ENCODE measurements at regions not wholly inside any gene's neighbourhood (a gene's known extent, or its start where the extent isn't known, plus 50 kb on each side); places are given as distances from the start of the nearest gene placed in this dataset.
"Not testable (repeated sequence)": the region's sequence is repeated elsewhere in the genome, so short reads cannot be mapped to it uniquely, and the experiment has no call there.

- H3K4me1 Mint-ChIP-seq (ENCODE audit: low read depth), result no peaks in the 10 kb centered on the region
- Histone ChIP-seq H3K27ac (ENCODE audit: low read depth in 1 of 2, low read length in 2 of 2) (no peak overlapping the region), H3K9me3 (ENCODE audit: control insufficient read depth in 1 of 2, insufficient read depth in 1 of 2, low read length in 2 of 2) (no peaks in the 10 kb centered on the region), H3K27me3 (ENCODE audit: control insufficient read depth in 1 of 2, insufficient read depth in 2 of 2, low read length in 2 of 2) (no peaks in the 10 kb centered on the region), H3K4me3 (ENCODE audit: low read length) (no peak overlapping the region), H3K4me1 (ENCODE audit: insufficient read depth, low read length) (no peaks in the 10 kb centered on the region), H3K36me3 (ENCODE audit: insufficient read depth, low read length) (no peaks in the 10 kb centered on the region)
- DNase-seq (no peak), ATAC-seq (ENCODE audit: poor library complexity) (no peak)
- no peaks in the 10 kb centered on the region for H3K27me3 Mint-ChIP-seq
- no peak overlapping the region for H3K4me3 Mint-ChIP-seq
- TF ChIP-seq, protein P1, sequence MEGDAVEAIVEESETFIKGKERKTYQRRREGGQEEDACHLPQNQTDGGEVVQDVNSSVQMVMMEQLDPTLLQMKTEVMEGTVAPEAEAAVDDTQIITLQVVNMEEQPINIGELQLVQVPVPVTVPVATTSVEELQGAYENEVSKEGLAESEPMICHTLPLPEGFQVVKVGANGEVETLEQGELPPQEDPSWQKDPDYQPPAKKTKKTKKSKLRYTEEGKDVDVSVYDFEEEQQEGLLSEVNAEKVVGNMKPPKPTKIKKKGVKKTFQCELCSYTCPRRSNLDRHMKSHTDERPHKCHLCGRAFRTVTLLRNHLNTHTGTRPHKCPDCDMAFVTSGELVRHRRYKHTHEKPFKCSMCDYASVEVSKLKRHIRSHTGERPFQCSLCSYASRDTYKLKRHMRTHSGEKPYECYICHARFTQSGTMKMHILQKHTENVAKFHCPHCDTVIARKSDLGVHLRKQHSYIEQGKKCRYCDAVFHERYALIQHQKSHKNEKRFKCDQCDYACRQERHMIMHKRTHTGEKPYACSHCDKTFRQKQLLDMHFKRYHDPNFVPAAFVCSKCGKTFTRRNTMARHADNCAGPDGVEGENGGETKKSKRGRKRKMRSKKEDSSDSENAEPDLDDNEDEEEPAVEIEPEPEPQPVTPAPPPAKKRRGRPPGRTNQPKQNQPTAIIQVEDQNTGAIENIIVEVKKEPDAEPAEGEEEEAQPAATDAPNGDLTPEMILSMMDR (IDR thresholded peaks at IDR 0.05), result no peak
- no peaks in the 10 kb centered on the region for H3K36me3 Mint-ChIP-seq (ENCODE audit: low read depth)
- no peaks in the 10 kb centered on the region for H3K9me3 Mint-ChIP-seq
- CTCF ChIA-PET, result no interaction called here
- no peak overlapping the region for H3K27ac Mint-ChIP-seq
- intact Hi-C loops (cut with DNase I, micrococcal nuclease), result no loop called here
- POLR2A ChIA-PET, result no interaction called here
These were observed 160.8 kb upstream of the STK26 start for GRCh38 chrX:131862321-131862720.

DNA sequence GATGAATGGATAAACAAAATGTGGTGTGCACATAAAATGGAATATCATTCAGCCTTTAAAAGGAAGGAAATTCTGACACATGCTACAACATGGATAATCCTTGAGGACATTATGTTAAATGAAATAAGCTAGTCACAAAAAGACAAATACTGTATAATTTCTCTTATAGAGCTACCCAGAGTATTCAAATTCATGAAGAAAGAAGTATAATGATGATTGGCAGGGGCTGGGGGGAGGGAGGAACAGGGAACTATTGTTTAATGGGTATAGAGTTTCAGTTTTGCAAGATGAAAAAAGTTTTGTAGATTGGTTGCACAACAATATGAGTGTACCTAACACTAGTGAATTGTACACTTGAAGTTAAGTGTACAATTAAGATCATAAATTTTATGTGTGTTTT lies 153.9 kb upstream of the STK26 start:
- Mint-ChIP-seq H3K27me3 (no peaks in the 10 kb centered on the region), H3K27ac (no peak overlapping the region), H3K36me3 (ENCODE audit: low read depth) (no peaks in the 10 kb centered on the region), H3K4me3 (no peak overlapping the region), H3K9me3 (no peaks in the 10 kb centered on the region), H3K4me1 (ENCODE audit: low read depth) (no peaks in the 10 kb centered on the region)
- TF ChIP-seq, protein P1 (IDR thresholded peaks at IDR 0.05), result no peak
- Histone ChIP-seq H3K4me1 (ENCODE audit: insufficient read depth, low read length) (no peaks in the 10 kb centered on the region), H3K27me3 (ENCODE audit: control insufficient read depth in 1 of 2, insufficient read depth in 2 of 2, low read length in 2 of 2) (no peaks in the 10 kb centered on the region), H3K4me3 (ENCODE audit: low read length) (no peak overlapping the region), H3K27ac (ENCODE audit: low read depth in 1 of 2, low read length in 2 of 2) (no peak overlapping the region), H3K9me3 (ENCODE audit: control insufficient read depth in 1 of 2, insufficient read depth in 1 of 2, low read length in 2 of 2) (no peaks in the 10 kb centered on the region), H3K36me3 (ENCODE audit: insufficient read depth, low read length) (no peaks in the 10 kb centered on the region)
- intact Hi-C loops (cut with DNase I, micrococcal nuclease), result no loop called here
- DNase-seq (no peak), ATAC-seq (ENCODE audit: poor library complexity) (no peak)
- ChIA-PET CTCF (interaction anchor here (0.6 kb wide), 1 partner anchor 19 kb away, joined by 3 read pairs; no protein-coding TSS in a partner anchor), POLR2A (no interaction called here)

- H3K4me3 ChIP-seq (ENCODE audit: low read length), result no peak overlapping the region
- TF ChIP-seq, protein P1 (IDR thresholded peaks at IDR 0.05), result no peak
- Mint-ChIP-seq H3K36me3 (ENCODE audit: low read depth) (no peaks in the 10 kb centered on the region), H3K9me3 (no peaks in the 10 kb centered on the region), H3K4me1 (ENCODE audit: low read depth) (no peaks in the 10 kb centered on the region), H3K27me3 (no peaks in the 10 kb centered on the region), H3K27ac (no peak overlapping the region), H3K4me3 (no peak overlapping the region)
- H3K27ac ChIP-seq (ENCODE audit: low read depth in 1 of 2, low read length in 2 of 2), result no peak overlapping the region
- no peak for DNase-seq
- H3K36me3 ChIP-seq (ENCODE audit: insufficient read depth, low read length), result no peaks in the 10 kb centered on the region
- H3K27me3 ChIP-seq (ENCODE audit: control insufficient read depth in 1 of 2, insufficient read depth in 2 of 2, low read length in 2 of 2), result no peaks in the 10 kb centered on the region
- ChIA-PET POLR2A (no interaction called here), CTCF (no interaction called here)
- ATAC-seq (ENCODE audit: poor library complexity), result no peak
- no peaks in the 10 kb centered on the region for H3K9me3 ChIP-seq (ENCODE audit: control insufficient read depth in 1 of 2, insufficient read depth in 1 of 2, low read length in 2 of 2)
- intact Hi-C loops (cut with DNase I, micrococcal nuclease), result no loop called here
- no peaks in the 10 kb centered on the region for H3K4me1 ChIP-seq (ENCODE audit: insufficient read depth, low read length)
These were observed 148.8 kb upstream of the STK26 start for GRCh38 chrX:131874300-131874699.

DNA sequence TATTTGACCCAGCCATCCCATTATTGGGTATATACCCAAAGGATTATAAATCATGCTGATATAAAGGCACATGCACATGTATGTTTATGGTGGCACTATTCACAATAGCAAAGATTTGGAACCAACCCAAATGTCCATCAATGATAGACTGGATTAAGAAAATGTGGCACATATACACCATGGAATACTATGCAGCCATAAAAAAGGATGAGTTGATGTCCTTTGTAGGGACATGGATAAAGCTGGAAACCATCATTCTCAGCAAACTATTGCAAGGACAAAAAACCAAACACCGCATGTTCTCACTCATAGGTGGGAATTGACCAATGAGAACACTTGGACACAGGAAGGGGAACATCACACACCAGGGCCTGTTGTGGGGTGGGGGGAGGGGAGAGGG lies 147.3 kb upstream of the STK26 start:
- ATAC-seq (ENCODE audit: poor library complexity); DNase-seq; H3K4me3 Mint-ChIP-seq; H3K27me3 ChIP-seq (ENCODE audit: control insufficient read depth in 1 of 2, insufficient read depth in 2 of 2, low read length in 2 of 2); CTCF ChIA-PET; H3K27ac Mint-ChIP-seq; POLR2A ChIA-PET; H3K4me1 Mint-ChIP-seq (ENCODE audit: low read depth); H3K4me1 ChIP-seq (ENCODE audit: insufficient read depth, low read length); H3K36me3 ChIP-seq (ENCODE audit: insufficient read depth, low read length); H3K9me3 ChIP-seq (ENCODE audit: control insufficient read depth in 1 of 2, insufficient read depth in 1 of 2, low read length in 2 of 2); H3K27ac ChIP-seq (ENCODE audit: low read depth in 1 of 2, low read length in 2 of 2); H3K27me3 Mint-ChIP-seq; H3K36me3 Mint-ChIP-seq (ENCODE audit: low read depth); H3K4me3 ChIP-seq (ENCODE audit: low read length); intact Hi-C loops (cut with DNase I, micrococcal nuclease); H3K9me3 Mint-ChIP-seq: not testable (repeated sequence)

All from CD4-positive, alpha-beta T cell (primary cell).